ENCODE measurements at regions not wholly inside any gene's neighbourhood (a gene's known extent, or its start where the extent isn't known, plus 50 kb on each side); places are given as distances from the start of the nearest gene placed in this dataset.

- POLR2A ChIA-PET: no interaction called here
- H3K27me3 Mint-ChIP-seq: no peaks in the 10 kb centered on the region
- no peak overlapping the region for H3K4me3 Mint-ChIP-seq
- no peak overlapping the region for H3K27ac Mint-ChIP-seq
- H3K36me3 Mint-ChIP-seq: no peaks in the 10 kb centered on the region
- no peaks in the 10 kb centered on the region for H3K4me1 Mint-ChIP-seq
- ATAC-seq (ENCODE audit: low read depth) (no peak), DNase-seq (no peak)
- peaks cover 5% of the 10 kb centered on the region for H3K9me3 Mint-ChIP-seq
Observed at GRCh38 chr16:76964464-76965154, 226.4 kb upstream of the MON1B start.

- Mint-ChIP-seq H3K27ac (no peak overlapping the region), H3K36me3 (no peaks in the 10 kb centered on the region), H3K4me3 (no peak overlapping the region), H3K4me1 (no peaks in the 10 kb centered on the region), H3K27me3 (peaks cover 2% of the 10 kb centered on the region), H3K9me3 (no peaks in the 10 kb centered on the region)
- DNase-seq (no peak), ATAC-seq (ENCODE audit: low read depth) (no peak)
- POLR2A ChIA-PET: no interaction called here
Observed at GRCh38 chr16:76970087-76970744, 220.8 kb upstream of the MON1B start.

- Mint-ChIP-seq H3K9me3 (no peaks in the 10 kb centered on the region), H3K36me3 (no peaks in the 10 kb centered on the region), H3K4me1 (no peaks in the 10 kb centered on the region), H3K4me3 (no peak overlapping the region), H3K27ac (no peak overlapping the region), H3K27me3 (peaks cover 2% of the 10 kb centered on the region)
- POLR2A ChIA-PET: no interaction called here
- ATAC-seq (ENCODE audit: low read depth) (no peak), DNase-seq (no peak)
Observed at GRCh38 chr16:76970745-76971099, 220.3 kb upstream of the MON1B start.

GRCh38 chr16:76976101-76976500 is 214.9 kb upstream of the MON1B start:
- Mint-ChIP-seq H3K27ac (no peak overlapping the region), H3K4me3 (no peak overlapping the region), H3K4me1 (peaks cover 3% of the 10 kb centered on the region), H3K27me3 (peaks cover 2% of the 10 kb centered on the region), H3K9me3 (no peaks in the 10 kb centered on the region), H3K36me3 (no peaks in the 10 kb centered on the region)
- DNase-seq (no peak), ATAC-seq (ENCODE audit: low read depth) (peak; percentile 56)
- POLR2A ChIA-PET: no interaction called here

GRCh38 chr16:76976756-76977155 is 214.2 kb upstream of the MON1B start:
- H3K4me1 Mint-ChIP-seq: peaks cover 3% of the 10 kb centered on the region
- POLR2A ChIA-PET: no interaction called here

GRCh38 chr16:76984196-76984595 is 206.8 kb upstream of the MON1B start:
- POLR2A ChIA-PET: no interaction called here
- ATAC-seq (ENCODE audit: low read depth) (no peak), DNase-seq (no peak)
- no peak overlapping the region for H3K27ac Mint-ChIP-seq
- H3K4me1 Mint-ChIP-seq: no peaks in the 10 kb centered on the region
- no peaks in the 10 kb centered on the region for H3K9me3 Mint-ChIP-seq
- no peaks in the 10 kb centered on the region for H3K27me3 Mint-ChIP-seq
- H3K36me3 Mint-ChIP-seq: no peaks in the 10 kb centered on the region
- H3K4me3 Mint-ChIP-seq: no peak overlapping the region

More at GRCh38 chr16:76976756-76977155, 214.2 kb upstream of the MON1B start:
- H3K27me3 Mint-ChIP-seq: peaks cover 2% of the 10 kb centered on the region
- ATAC-seq (ENCODE audit: low read depth): no peak
- no peak overlapping the region for H3K27ac Mint-ChIP-seq
- H3K36me3 Mint-ChIP-seq: no peaks in the 10 kb centered on the region
- H3K4me3 Mint-ChIP-seq: no peak overlapping the region
- H3K9me3 Mint-ChIP-seq: no peaks in the 10 kb centered on the region
- no peak for DNase-seq

- no peaks in the 10 kb centered on the region for H3K36me3 Mint-ChIP-seq
- H3K27me3 Mint-ChIP-seq: no peaks in the 10 kb centered on the region
- no peaks in the 10 kb centered on the region for H3K4me1 Mint-ChIP-seq
- no peak overlapping the region for H3K4me3 Mint-ChIP-seq
- H3K9me3 Mint-ChIP-seq: no peaks in the 10 kb centered on the region
- DNase-seq (no peak), ATAC-seq (ENCODE audit: low read depth) (no peak)
- POLR2A ChIA-PET: no interaction called here
- no peak overlapping the region for H3K27ac Mint-ChIP-seq
Observed at GRCh38 chr16:76985392-76986045, 205.5 kb upstream of the MON1B start.

- H3K36me3 Mint-ChIP-seq: no peaks in the 10 kb centered on the region
- H3K4me1 Mint-ChIP-seq: no peaks in the 10 kb centered on the region
- no peaks in the 10 kb centered on the region for H3K27me3 Mint-ChIP-seq
- no peak overlapping the region for H3K27ac Mint-ChIP-seq
- POLR2A ChIA-PET: no interaction called here
- no peaks in the 10 kb centered on the region for H3K9me3 Mint-ChIP-seq
- DNase-seq: no peak
- no peak overlapping the region for H3K4me3 Mint-ChIP-seq
- no peak for ATAC-seq (ENCODE audit: low read depth)
Observed at GRCh38 chr16:76988526-76988925, 202.5 kb upstream of the MON1B start.

- Mint-ChIP-seq H3K27me3 (no peaks in the 10 kb centered on the region), H3K36me3 (no peaks in the 10 kb centered on the region), H3K4me3 (no peak overlapping the region), H3K9me3 (no peaks in the 10 kb centered on the region), H3K27ac (no peak overlapping the region), H3K4me1 (no peaks in the 10 kb centered on the region)
- ATAC-seq (ENCODE audit: low read depth): no peak
- POLR2A ChIA-PET: no interaction called here
- DNase-seq: no peak
Observed at GRCh38 chr16:77002644-77003043, 188.3 kb upstream of the MON1B start.

GRCh38 chr16:77009453-77009852 is 181.5 kb upstream of the MON1B start:
- POLR2A ChIA-PET: no interaction called here
- no peak overlapping the region for H3K4me3 Mint-ChIP-seq
- ATAC-seq (ENCODE audit: low read depth): no peak
- no peak overlapping the region for H3K27ac Mint-ChIP-seq
- no peaks in the 10 kb centered on the region for H3K27me3 Mint-ChIP-seq
- peaks cover 5% of the 10 kb centered on the region for H3K9me3 Mint-ChIP-seq
- H3K4me1 Mint-ChIP-seq: no peaks in the 10 kb centered on the region
- H3K36me3 Mint-ChIP-seq: no peaks in the 10 kb centered on the region
- DNase-seq: no peak

GRCh38 chr16:77014441-77014840 is 176.5 kb upstream of the MON1B start:
- POLR2A ChIA-PET: no interaction called here
- peaks cover 5% of the 10 kb centered on the region for H3K9me3 Mint-ChIP-seq
- ATAC-seq (ENCODE audit: low read depth): no peak

GRCh38 chr16:77030600-77030999 is 160.4 kb upstream of the MON1B start:
- Mint-ChIP-seq H3K4me1 (no peaks in the 10 kb centered on the region), H3K4me3 (no peak overlapping the region), H3K27me3 (peaks cover 2% of the 10 kb centered on the region), H3K36me3 (no peaks in the 10 kb centered on the region), H3K27ac (no peak overlapping the region), H3K9me3 (peaks cover 2% of the 10 kb centered on the region)
- no peak for DNase-seq
- no peak for ATAC-seq (ENCODE audit: low read depth)
- POLR2A ChIA-PET: no interaction called here

More at GRCh38 chr16:77014441-77014840, 176.5 kb upstream of the MON1B start:
- DNase-seq: no peak
- H3K4me1 Mint-ChIP-seq: no peaks in the 10 kb centered on the region
- H3K36me3 Mint-ChIP-seq: no peaks in the 10 kb centered on the region
- no peak overlapping the region for H3K27ac Mint-ChIP-seq
- no peak overlapping the region for H3K4me3 Mint-ChIP-seq
- no peaks in the 10 kb centered on the region for H3K27me3 Mint-ChIP-seq

- Mint-ChIP-seq H3K27me3 (peaks cover 2% of the 10 kb centered on the region), H3K4me1 (no peaks in the 10 kb centered on the region), H3K4me3 (no peak overlapping the region), H3K36me3 (no peaks in the 10 kb centered on the region), H3K9me3 (peaks cover 2% of the 10 kb centered on the region), H3K27ac (no peak overlapping the region)
- no peak for DNase-seq
- POLR2A ChIA-PET: no interaction called here
- no peak for ATAC-seq (ENCODE audit: low read depth)
Observed at GRCh38 chr16:77033516-77033915, 157.5 kb upstream of the MON1B start.

- no peak for DNase-seq
- no peaks in the 10 kb centered on the region for H3K4me1 Mint-ChIP-seq
- no peaks in the 10 kb centered on the region for H3K27me3 Mint-ChIP-seq
- POLR2A ChIA-PET: no interaction called here
- H3K36me3 Mint-ChIP-seq: no peaks in the 10 kb centered on the region
- no peak for ATAC-seq (ENCODE audit: low read depth)
- no peaks in the 10 kb centered on the region for H3K9me3 Mint-ChIP-seq
- no peak overlapping the region for H3K27ac Mint-ChIP-seq
- no peak overlapping the region for H3K4me3 Mint-ChIP-seq
Observed at GRCh38 chr16:77035361-77035760, 155.6 kb upstream of the MON1B start.
